HG03342 (cell line): ENCODE measurements at regions not wholly inside any gene's neighbourhood (a gene's known extent, or its start where the extent isn't known, plus 50 kb on each side); places are given as distances from the start of the nearest gene placed in this dataset.
"Not testable (repeated sequence)": the region's sequence is repeated elsewhere in the genome, so short reads cannot be mapped to it uniquely, and the experiment has no call there.

Experiments used
- ATAC-seq: cut with Tn5 transposase; IDR thresholded peaks from one replicate; pipeline ENCODE4 v1.9.1; 2021; ENCODE audit warnings: mild to moderate bottlenecking, moderate library complexity; ENCODE audit not compliant: unreplicated experiment

DNA sequence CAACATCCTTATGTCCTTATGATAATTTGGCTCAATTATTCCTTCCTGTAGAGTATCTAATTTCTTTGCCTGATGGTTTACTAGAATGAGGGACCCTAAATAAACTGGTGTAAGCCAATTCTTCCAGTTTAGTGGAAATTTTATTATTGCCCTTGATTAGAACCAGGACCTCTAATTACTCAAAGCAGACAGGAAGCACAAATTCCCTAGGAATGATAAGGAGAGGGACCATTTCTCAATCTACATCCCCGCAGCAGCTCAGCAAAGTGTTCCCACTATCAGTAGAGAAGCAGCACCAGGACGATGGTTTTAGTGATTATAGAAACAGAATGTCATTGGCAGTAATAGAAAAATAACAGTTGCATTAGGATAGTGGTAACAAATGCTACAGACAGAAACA, 97.1 kb downstream of the PLPPR4 start:
- ATAC-seq: no peak

DNA sequence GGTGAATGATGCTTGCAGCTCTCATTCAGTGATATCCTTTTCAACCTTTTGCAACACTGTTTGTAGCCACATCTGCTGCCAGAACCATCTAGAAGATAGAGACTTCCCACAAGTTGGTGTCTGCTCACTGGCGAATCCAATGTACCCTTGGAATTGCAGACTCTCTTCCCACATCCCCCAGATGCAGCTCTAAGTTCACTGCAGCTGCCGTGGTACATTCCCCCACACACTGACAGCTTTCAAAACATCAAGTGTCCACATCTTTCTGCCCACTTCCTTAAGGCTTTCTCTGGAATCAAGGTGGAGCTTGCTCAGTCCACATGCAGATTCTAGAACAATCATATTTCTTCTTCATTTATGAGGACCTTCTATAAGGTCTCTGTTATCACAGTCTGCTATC, 99.2 kb downstream of the PLPPR4 start:
- no peak for ATAC-seq

GRCh38 chr1:99365141-99365540, 100.8 kb downstream of the PLPPR4 start:
- ATAC-seq: no peak

GRCh38 chr1:99365545-99365944, 101.3 kb downstream of the PLPPR4 start:
- no peak for ATAC-seq

- no peak for ATAC-seq
Measured at GRCh38 chr1:99369154-99369553, 104.9 kb downstream of the PLPPR4 start.

GRCh38 chr1:99370476-99370875, 106.2 kb downstream of the PLPPR4 start:
- ATAC-seq: no peak

GRCh38 chr1:99371413-99371812, 107.1 kb downstream of the PLPPR4 start:
- no peak for ATAC-seq

DNA sequence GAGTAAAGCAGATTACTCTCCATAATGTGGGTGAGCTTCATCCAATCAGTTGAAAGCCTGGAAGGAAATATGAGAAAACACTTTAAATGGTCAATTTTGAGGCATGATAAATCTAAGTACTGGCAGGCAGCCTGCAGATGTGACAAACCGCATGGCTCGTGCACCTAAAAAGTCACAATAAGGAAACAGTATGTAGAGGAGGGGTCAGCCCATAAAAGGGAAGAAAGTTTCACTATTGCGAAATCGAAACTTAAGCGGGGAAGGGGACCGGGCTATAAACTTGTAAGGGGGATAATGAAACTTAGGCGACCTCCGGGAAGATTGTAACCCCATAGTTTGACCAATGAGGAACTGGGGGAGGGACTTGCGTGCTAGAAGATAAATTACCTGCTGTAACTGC, 109.8 kb downstream of the PLPPR4 start:
- no peak for ATAC-seq

GRCh38 chr1:99374693-99375092, 110.4 kb downstream of the PLPPR4 start:
- not testable (repeated sequence) for ATAC-seq

DNA sequence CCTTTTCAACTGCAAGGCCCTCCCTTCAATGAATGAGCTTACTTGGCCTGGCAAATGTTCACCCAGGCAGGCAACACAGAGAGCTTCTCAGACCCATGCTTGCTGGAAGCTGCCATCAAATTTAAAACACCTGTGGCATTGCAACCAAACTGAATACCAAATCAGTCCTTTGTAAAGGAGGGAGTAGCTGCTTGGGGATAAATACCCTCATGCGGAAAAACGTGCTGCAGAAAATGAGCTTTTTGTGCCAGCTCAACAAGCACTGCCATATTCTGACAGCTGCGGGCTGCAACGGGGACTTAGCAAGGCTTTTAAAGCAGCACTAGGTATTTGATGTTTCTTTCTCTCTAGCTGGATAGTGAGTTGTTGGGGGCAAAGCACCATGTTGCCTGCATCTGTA, 119.7 kb downstream of the PLPPR4 start:
- no peak for ATAC-seq

GRCh38 chr1:99385852-99386251, 121.6 kb downstream of the PLPPR4 start:
- no peak for ATAC-seq

DNA sequence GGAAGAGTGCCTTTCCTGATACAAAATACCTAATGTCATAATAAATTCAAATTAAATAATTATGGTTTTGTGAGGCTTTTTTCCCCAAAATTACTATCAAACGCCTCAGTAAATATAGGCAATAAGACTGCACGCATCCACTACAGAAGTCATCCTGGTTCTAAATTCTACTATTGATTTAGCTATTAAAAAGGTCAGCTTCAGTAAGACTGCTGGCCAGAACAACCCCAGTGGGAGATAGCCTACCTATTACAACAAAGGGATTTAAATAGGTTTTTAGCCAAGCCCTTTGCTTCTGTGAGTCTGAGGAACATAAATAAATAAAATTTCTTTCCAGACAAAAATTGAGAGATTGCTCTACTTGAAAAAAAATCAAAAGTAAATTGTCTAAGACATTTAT, 132.1 kb downstream of the PLPPR4 start:
- no peak for ATAC-seq

DNA sequence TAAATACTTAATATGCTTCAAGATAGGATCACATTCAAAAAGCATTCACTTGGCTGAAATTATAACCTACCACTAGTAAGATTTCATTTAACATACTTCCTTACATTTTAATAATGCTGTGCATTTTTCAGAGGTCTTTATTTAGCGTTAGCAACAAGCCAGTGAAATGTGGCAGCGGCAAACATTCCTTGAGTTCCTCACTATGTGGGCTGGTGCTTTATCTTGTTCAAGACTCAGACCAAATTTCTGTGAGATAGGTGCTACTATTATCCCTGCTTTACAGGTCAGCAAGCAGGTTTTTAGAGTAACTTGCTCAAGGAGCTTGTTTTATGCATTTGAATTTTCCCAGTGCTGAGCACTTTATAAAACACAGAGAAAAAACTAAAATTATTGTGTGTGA, 132.7 kb downstream of the PLPPR4 start:
- ATAC-seq: no peak

GRCh38 chr1:99397863-99398262, 133.6 kb downstream of the PLPPR4 start:
- ATAC-seq: no peak

GRCh38 chr1:99401556-99401955, 137.3 kb downstream of the PLPPR4 start:
- ATAC-seq: not testable (repeated sequence)

- ATAC-seq: not testable (repeated sequence)
Measured at GRCh38 chr1:99404399-99404798, 140.1 kb downstream of the PLPPR4 start.

GRCh38 chr1:99405325-99405724, 141.0 kb downstream of the PLPPR4 start:
- not testable (repeated sequence) for ATAC-seq

GRCh38 chr1:99407018-99407417, 142.7 kb downstream of the PLPPR4 start:
- ATAC-seq: no peak

GRCh38 chr1:99424087-99424486, 159.8 kb downstream of the PLPPR4 start:
- ATAC-seq: no peak

- ATAC-seq: no peak
Measured at GRCh38 chr1:99429754-99430153, 165.5 kb downstream of the PLPPR4 start.

DNA sequence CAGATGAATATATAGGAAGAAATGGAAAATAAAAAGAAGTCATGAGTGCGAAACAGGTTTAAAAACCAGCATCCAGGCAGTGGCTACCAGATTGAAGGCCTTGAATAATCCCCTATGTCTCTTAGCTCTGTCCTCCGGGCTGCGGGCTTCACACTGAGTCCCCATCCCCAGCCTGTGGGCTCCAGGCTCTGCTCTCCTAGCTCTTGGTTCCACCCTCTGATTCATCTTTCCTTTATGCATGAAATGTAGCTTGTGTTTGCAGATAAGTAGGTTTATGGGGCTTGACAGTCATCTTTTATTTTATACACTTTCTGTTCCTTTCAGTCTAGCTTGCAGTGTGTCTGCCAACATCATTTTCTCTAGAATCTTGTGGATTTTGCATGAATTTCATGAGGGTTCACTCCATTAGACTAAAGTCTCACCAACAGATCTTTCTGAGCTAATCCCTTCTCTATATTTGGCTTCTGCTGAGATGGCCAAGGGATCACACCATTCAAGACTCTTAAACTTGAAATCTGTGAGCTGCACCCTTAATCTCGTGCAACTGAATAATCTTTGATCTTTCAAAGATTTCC, 174.5 kb downstream of the PLPPR4 start:
- no peak for ATAC-seq

DNA sequence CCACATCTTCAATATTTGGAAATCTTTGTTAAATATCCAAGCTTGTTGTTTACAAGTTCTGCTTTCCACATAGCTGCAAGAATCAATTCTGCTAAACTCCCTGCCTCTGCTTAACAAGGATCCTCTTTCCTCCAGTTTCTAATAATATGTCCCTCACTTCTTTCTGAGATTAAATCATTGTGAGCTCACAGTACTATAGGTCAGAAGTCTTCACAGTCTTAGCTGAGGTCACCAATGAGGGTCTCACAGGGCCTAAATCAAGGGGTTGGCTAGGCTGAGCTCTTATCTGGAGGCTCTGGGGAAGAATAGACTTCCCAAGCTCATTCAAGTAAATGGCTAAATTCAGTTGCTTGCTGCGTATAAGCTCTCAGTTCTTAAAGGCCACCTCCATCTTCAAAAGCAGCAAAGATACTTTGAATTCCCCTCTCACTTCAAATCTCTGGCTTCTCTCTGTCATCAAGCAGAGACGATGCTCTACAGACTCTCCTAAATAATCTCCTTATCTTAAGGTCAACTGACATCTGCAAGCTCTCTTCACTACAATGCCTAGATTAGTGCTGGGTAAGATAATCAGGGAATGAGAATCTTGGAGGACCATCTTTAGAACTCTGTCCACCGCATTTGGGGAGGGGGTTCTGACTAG, 175.3 kb downstream of the PLPPR4 start:
- no peak for ATAC-seq
